ENCODE measurements at regions not wholly inside any gene's neighbourhood (a gene's known extent, or its start where the extent isn't known, plus 50 kb on each side); places are given as distances from the start of the nearest gene placed in this dataset.
A peak's percentile ranks its signal among the peaks of the same experiment; 100 is the strongest.

DNA sequence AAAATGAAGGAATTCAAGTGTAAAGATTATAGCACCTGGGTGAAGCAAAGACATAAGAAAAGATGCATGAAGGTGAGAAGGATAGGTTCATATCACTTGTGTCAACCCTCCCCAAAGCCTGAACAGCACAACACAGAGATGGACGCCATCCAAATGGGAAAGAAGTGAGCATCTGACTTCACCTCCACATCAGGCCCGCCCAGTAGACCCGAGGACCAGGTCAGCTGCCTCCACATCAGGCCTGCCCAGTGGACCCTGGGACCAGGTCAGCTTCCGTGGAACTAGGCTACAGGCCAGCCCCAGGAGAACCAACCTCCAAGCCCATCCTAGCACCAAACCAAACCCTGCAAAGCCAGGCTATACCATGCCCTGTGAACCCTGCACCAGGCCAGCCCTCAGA, 862.9 kb downstream of the UQCRFS1 start:
- Mint-ChIP-seq H3K4me1 (peaks cover 6% of the 10 kb centered on the region), H3K36me3 (ENCODE audit: low read depth) (no peaks in the 10 kb centered on the region), H3K9me3 (peaks cover 28% of the 10 kb centered on the region), H3K27ac (no peak overlapping the region), H3K4me3 (no peak overlapping the region), H3K27me3 (ENCODE audit: low read depth, poor library complexity) (peaks cover 7% of the 10 kb centered on the region)
- TF ChIP-seq, protein P1, sequence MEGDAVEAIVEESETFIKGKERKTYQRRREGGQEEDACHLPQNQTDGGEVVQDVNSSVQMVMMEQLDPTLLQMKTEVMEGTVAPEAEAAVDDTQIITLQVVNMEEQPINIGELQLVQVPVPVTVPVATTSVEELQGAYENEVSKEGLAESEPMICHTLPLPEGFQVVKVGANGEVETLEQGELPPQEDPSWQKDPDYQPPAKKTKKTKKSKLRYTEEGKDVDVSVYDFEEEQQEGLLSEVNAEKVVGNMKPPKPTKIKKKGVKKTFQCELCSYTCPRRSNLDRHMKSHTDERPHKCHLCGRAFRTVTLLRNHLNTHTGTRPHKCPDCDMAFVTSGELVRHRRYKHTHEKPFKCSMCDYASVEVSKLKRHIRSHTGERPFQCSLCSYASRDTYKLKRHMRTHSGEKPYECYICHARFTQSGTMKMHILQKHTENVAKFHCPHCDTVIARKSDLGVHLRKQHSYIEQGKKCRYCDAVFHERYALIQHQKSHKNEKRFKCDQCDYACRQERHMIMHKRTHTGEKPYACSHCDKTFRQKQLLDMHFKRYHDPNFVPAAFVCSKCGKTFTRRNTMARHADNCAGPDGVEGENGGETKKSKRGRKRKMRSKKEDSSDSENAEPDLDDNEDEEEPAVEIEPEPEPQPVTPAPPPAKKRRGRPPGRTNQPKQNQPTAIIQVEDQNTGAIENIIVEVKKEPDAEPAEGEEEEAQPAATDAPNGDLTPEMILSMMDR (IDR thresholded peaks at IDR 0.05) = no peak
- no peak for DNase-seq

DNA sequence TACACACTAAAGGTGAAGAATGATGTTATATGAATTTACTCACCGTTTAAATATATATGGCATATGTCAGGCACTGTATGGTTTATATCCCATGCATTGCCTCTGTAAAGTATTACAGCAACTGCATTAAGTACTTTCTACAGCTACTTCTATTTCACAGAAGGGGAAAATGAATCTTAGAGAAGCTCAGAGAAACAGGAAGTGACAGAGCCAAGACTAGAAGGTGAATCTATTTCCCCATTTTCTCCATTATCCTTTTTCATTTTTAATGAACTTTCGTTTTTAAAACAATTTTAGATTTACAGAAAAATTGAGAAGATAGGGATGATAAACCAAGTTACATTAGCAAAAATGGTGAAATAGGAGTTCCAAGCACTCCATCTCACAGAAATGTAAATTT, 863.3 kb downstream of the UQCRFS1 start:
- Mint-ChIP-seq H3K27ac (no peak overlapping the region), H3K4me3 (no peak overlapping the region), H3K36me3 (ENCODE audit: low read depth) (no peaks in the 10 kb centered on the region), H3K4me1 (peaks cover 10% of the 10 kb centered on the region), H3K9me3 (peaks cover 25% of the 10 kb centered on the region), H3K27me3 (ENCODE audit: low read depth, poor library complexity) (peaks cover 7% of the 10 kb centered on the region)
- DNase-seq = no peak
- TF ChIP-seq, protein P1 (IDR thresholded peaks at IDR 0.05) = no peak

DNA sequence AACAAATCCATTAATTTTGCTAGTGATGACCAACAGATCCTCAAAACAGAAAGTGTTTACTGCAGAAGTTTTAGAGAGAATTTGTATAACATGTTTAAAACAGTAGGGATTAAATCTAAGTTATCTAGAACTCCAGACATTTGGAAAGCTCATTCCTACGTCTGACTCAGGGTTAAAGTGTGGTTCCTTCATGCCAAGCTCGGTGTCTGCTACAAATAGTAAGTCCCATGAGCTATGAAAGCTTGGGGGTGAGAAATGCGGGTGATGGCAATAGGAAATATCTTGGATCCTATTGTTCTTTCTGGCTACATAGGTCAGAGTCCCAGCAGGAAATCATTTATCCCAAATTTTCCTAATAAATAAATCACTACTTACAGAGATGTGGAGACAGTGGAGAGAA, 867.1 kb downstream of the UQCRFS1 start:
- Mint-ChIP-seq H3K4me1 (peaks cover 18% of the 10 kb centered on the region), H3K9me3 (peaks cover under 1% of the 10 kb centered on the region), H3K27ac (peak overlapping the region; percentile 68), H3K4me3 (no peak overlapping the region), H3K36me3 (ENCODE audit: low read depth) (no peaks in the 10 kb centered on the region), H3K27me3 (ENCODE audit: low read depth, poor library complexity) (peaks cover 7% of the 10 kb centered on the region)
- TF ChIP-seq, protein P1 (IDR thresholded peaks at IDR 0.05) = no peak
- no peak for DNase-seq

DNA sequence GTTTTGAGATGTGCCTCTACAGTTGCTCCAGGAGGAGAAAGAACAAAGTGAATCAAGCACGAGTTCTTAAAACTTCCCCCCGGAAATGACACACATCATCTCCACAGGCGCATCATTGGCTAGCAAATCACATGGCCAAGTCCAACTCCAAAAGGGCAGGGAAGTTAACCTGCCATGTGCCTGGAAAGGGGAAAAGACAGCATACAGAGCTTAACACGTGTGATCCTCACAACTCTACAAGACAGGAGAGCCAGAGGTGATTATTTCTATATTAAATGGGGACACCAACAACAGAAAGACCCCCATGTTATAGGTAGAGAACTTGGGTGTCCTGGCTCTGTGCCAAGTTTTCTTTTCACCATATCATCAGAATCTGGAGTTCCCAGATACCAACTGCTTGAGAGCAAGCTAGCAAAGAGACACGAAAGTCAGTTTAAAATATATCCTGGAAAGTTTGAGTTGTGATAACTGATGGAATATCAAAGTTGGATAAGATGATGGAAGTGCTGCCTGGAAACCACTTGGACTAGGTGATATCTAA, 871.1 kb downstream of the UQCRFS1 start:
- TF ChIP-seq, protein P1 (IDR thresholded peaks at IDR 0.05) = no peak
- H3K36me3 Mint-ChIP-seq (ENCODE audit: low read depth) = peaks cover 3% of the 10 kb centered on the region
- H3K9me3 Mint-ChIP-seq = peaks cover 29% of the 10 kb centered on the region
- no peak for DNase-seq
- H3K4me1 Mint-ChIP-seq = peaks cover 18% of the 10 kb centered on the region
- H3K27me3 Mint-ChIP-seq (ENCODE audit: low read depth, poor library complexity) = peaks cover 4% of the 10 kb centered on the region
- no peak overlapping the region for H3K4me3 Mint-ChIP-seq
- no peak overlapping the region for H3K27ac Mint-ChIP-seq

DNA sequence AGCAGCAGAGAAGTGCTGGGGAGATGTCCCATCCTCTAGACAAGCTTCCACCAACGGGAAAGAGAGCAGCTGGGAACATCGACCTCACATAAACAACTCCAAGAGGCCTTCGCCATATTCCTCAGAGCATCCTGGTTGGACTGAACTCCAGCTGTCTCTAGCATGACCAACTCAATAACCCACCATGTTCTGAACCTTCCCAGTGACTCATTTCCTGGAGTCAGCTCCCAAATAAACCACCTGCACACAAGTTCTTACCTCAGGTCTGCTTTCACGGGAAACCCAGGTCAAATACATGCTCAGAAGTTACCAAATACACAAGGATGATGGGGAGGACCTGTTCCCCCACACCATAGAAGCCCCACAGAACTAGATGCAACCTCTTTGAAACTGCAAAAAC, 878.5 kb downstream of the UQCRFS1 start:
- TF ChIP-seq, protein P1 (IDR thresholded peaks at IDR 0.05) = no peak
- Mint-ChIP-seq H3K4me3 (no peak overlapping the region), H3K4me1 (no peaks in the 10 kb centered on the region), H3K36me3 (ENCODE audit: low read depth) (peaks cover 3% of the 10 kb centered on the region), H3K27ac (peak overlapping the region; percentile 53), H3K9me3 (peaks cover 24% of the 10 kb centered on the region), H3K27me3 (ENCODE audit: low read depth, poor library complexity) (peaks cover 20% of the 10 kb centered on the region)
- DNase-seq = no peak

DNA sequence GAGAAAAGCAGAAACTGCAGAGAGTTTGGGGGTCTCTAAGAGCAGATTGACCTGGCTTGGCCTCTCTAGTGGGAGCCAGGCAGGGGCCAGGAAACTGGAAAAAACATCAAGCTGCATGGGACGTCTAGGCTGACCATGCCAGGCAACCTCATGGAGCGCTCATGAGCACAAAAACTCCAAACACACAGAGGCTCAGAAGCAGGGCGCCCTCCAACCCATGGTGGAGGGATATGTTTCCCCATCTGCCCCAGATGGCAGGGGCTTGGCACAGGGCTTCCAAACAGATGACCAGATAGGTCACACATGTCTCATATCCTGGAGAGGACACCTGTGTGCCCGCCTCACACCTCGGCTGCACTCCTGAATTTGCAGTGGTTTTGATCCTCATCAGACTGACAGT, 879.0 kb downstream of the UQCRFS1 start:
- H3K36me3 Mint-ChIP-seq (ENCODE audit: low read depth) = peaks cover 2% of the 10 kb centered on the region
- no peak for DNase-seq
- peaks cover 25% of the 10 kb centered on the region for H3K27me3 Mint-ChIP-seq (ENCODE audit: low read depth, poor library complexity)
- H3K27ac Mint-ChIP-seq = no peak overlapping the region
- H3K4me1 Mint-ChIP-seq = no peaks in the 10 kb centered on the region
- peaks cover 24% of the 10 kb centered on the region for H3K9me3 Mint-ChIP-seq
- TF ChIP-seq, protein P1 (IDR thresholded peaks at IDR 0.05) = no peak
- H3K4me3 Mint-ChIP-seq = no peak overlapping the region
